Motor neuron (in vitro differentiated cells): ENCODE measurements at regions not wholly inside any gene's neighbourhood (a gene's known extent, or its start where the extent isn't known, plus 50 kb on each side); places are given as distances from the start of the nearest gene placed in this dataset.
"Not testable (repeated sequence)": the region's sequence is repeated elsewhere in the genome, so short reads cannot be mapped to it uniquely, and the experiment has no call there.

Experiments
- ATAC-seq, 8 experiments: fragments of 200-7000 bp; cut with Tn5 transposase; replicated peaks in 6 of 8; 2 replicates each; pipeline ENCODE4 v1.8.0; 2021; ENCODE audit warnings: mild to moderate bottlenecking in 8 of 8, moderate library complexity in 8 of 8
- H3K27ac ChIP-seq, 2 donors: fragments of 250-450 bp; sonication (Bioruptor Pico); 2 replicates each; pipeline ENCODE4 v1.9.0; 2021; ENCODE audit warnings: antibody characterized with exemption in 2 of 2, mild to moderate bottlenecking in 2 of 2, moderate library complexity in 1 of 2
- H3K4me1 ChIP-seq, 2 donors: fragments of 250-450 bp; sonication (Bioruptor Pico); replicated peaks in 1 of 2; 2 replicates each; pipeline ENCODE4 v1.6.1; 2021; ENCODE audit warnings: antibody characterized with exemption in 2 of 2, mild to moderate bottlenecking in 2 of 2, moderate library complexity in 1 of 2
- H3K4me3 ChIP-seq, 5 donors: fragments of 250-450 bp; sonication (Bioruptor Pico); 2 replicates each; pipeline ENCODE4 v1.9.0; 2021; ENCODE audit warnings: antibody characterized with exemption in 5 of 5, mild to moderate bottlenecking in 5 of 5, moderate library complexity in 4 of 5
- WGBS, 10 experiments: fragments of 450-650 bp; shearing (Covaris generic); methylation state at CpG; one replicate each; pipeline ENCODE4 v1.0.0; 2022; 5-methylcytosine and 5-hydroxymethylcytosine counted together
- in situ Hi-C, 9 experiments: fragments of 400-800 bp; cut with MboI; loops; one replicate each; pipeline ENCODE4 v1.15.0; 2021; ENCODE audit warnings: low sequenced_read_pairs in 9 of 9, low pct_unique_long_range_greater_than_20kb in 2 of 9; ENCODE audit not compliant: unreplicated experiment in 9 of 9

- H3K4me1 ChIP-seq, H3K4me3 ChIP-seq, in situ Hi-C loops, ATAC-seq, H3K27ac ChIP-seq: not testable (repeated sequence)
- WGBS, 10 experiments: 50% methylated on average over 2 of the region's 21 CpGs; no CpG with 5 or more reads in 9 of the 10 experiments
These were observed 135.8 kb downstream of the FAM72B start for GRCh38 chr1:121048293-121048752.

- ATAC-seq, H3K4me3 ChIP-seq, in situ Hi-C loops, H3K27ac ChIP-seq, H3K4me1 ChIP-seq: not testable (repeated sequence)
- WGBS, 10 experiments: no CpG with 5 or more reads among the region's 13 CpGs
These were observed 135.2 kb downstream of the FAM72B start for GRCh38 chr1:121048769-121049443.

- ATAC-seq, H3K27ac ChIP-seq, in situ Hi-C loops, H3K4me1 ChIP-seq, H3K4me3 ChIP-seq: not testable (repeated sequence)
- whole genome bisulfite sequencing, 10 experiments: 100% methylated on average over 1 to 3 of the region's 5 CpGs; no CpG with 5 or more reads in 8 of the 10 experiments
These were observed 134.0 kb downstream of the FAM72B start for GRCh38 chr1:121050097-121050496.

- H3K4me1 ChIP-seq, in situ Hi-C loops, H3K4me3 ChIP-seq, H3K27ac ChIP-seq: not testable (repeated sequence)
- WGBS, 10 experiments: 0 to 46% (median 25%) methylated on average over 1 to 7 of the region's 40 CpGs; no CpG with 5 or more reads in 3 of the 10 experiments
- ATAC-seq: peak in 1 of 8 experiments; percentile 34
These were observed 132.9 kb downstream of the FAM72B start for GRCh38 chr1:121051161-121051790.

- H3K4me1 ChIP-seq, H3K27ac ChIP-seq, H3K4me3 ChIP-seq, in situ Hi-C loops: not testable (repeated sequence)
- peak in 1 of 8 experiments; percentile 50 for ATAC-seq
- WGBS, 10 experiments: no CpG with 5 or more reads among the region's 34 CpGs
These were observed 132.0 kb downstream of the FAM72B start for GRCh38 chr1:121052081-121052660.

GRCh38 chr1:121054928-121055327 lies 129.2 kb downstream of the FAM72B start:
- H3K4me3 ChIP-seq, in situ Hi-C loops, H3K4me1 ChIP-seq, H3K27ac ChIP-seq, ATAC-seq: not testable (repeated sequence)
- WGBS, 10 experiments: no CpG with 5 or more reads among the region's 1 CpG

GRCh38 chr1:121066925-121067324 lies 117.2 kb downstream of the FAM72B start:
- ATAC-seq, H3K4me3 ChIP-seq, H3K27ac ChIP-seq, H3K4me1 ChIP-seq, in situ Hi-C loops: not testable (repeated sequence)
- no CpG with 5 or more reads among the region's 1 CpG for WGBS, 10 experiments

- H3K4me1 ChIP-seq, H3K27ac ChIP-seq, ATAC-seq, H3K4me3 ChIP-seq, in situ Hi-C loops: not testable (repeated sequence)
- WGBS, 10 experiments: no CpG with 5 or more reads among the region's 1 CpG
These were observed 115.2 kb downstream of the FAM72B start for GRCh38 chr1:121068738-121069499.

GRCh38 chr1:121073852-121074251 lies 110.3 kb downstream of the FAM72B start:
- no CpG with 5 or more reads among the region's 1 CpG for WGBS, 10 experiments
- H3K4me3 ChIP-seq, in situ Hi-C loops, H3K27ac ChIP-seq, ATAC-seq, H3K4me1 ChIP-seq: not testable (repeated sequence)

- peak in 1 of 8 experiments; percentile 62 for ATAC-seq
- in situ Hi-C loops: not testable (repeated sequence)
- WGBS, 10 experiments: no CpG with 5 or more reads among the region's 3 CpGs
These were observed 108.8 kb downstream of the FAM72B start for GRCh38 chr1:121075254-121075805.

GRCh38 chr1:121076674-121077073 lies 107.5 kb downstream of the FAM72B start:
- in situ Hi-C loops, ATAC-seq, H3K4me3 ChIP-seq, H3K27ac ChIP-seq: not testable (repeated sequence)
- WGBS, 10 experiments: no CpG with 5 or more reads among the region's 1 CpG
- H3K4me1 ChIP-seq: peaks cover 4 to 11% of the 10 kb centered on the region in 2 donors

More at GRCh38 chr1:121075254-121075805, 108.8 kb downstream of the FAM72B start:
- not testable (repeated sequence) for H3K27ac ChIP-seq, H3K4me1 ChIP-seq, H3K4me3 ChIP-seq

GRCh38 chr1:121079655-121080054 lies 104.5 kb downstream of the FAM72B start:
- peak in 5 of 8 experiments; percentile 24 to 57 (median 28) for ATAC-seq
- in situ Hi-C loops, H3K4me3 ChIP-seq: not testable (repeated sequence)
- Histone ChIP-seq H3K4me1 (peaks cover 4 to 12% of the 10 kb centered on the region in 2 donors), H3K27ac (peak overlapping the region; percentile 46 to 71)
